ENCODE measurements at regions not wholly inside any gene's neighbourhood (a gene's known extent, or its start where the extent isn't known, plus 50 kb on each side); places are given as distances from the start of the nearest gene placed in this dataset.

DNA sequence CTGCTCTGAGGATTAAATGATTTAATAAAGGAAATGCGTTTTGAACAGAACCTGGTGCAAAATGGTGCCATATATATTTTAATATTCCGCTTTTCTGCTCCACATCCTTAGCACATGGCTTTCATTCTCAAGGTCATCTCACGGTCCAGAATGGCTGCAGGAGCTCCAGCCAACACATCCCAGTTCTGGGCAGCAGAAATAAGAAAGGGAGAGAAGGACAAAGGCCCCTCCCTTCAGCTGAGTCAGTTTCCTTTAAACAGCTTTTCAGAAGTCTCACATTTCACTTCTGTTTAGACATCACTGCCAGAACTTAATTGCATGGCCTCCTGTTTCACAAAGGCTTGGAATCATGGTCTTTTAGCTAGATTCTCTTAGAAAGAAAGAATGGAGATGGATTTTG, 75.2 kb upstream of the LRRN2 start:
- TF ChIP-seq CTCF (IDR thresholded peaks at IDR 0.05 in 2 of 3, conservative IDR thresholded peaks at IDR 0.05 in 1 of 3; ENCODE audit: insufficient read depth in 2 of 3, low read depth in 1 of 3, low read length in 3 of 3), result no peak
- no peak for TF ChIP-seq RAD21 (CRISPR knock-in tag; conservative IDR thresholded peaks at IDR 0.05 in 1 of 2, IDR thresholded peaks at IDR 0.05 in 1 of 2)
- no peak for TF ChIP-seq KAT8 (IDR thresholded peaks at IDR 0.05; ENCODE audit: low read depth)
- no peak for TF ChIP-seq SMC3 (conservative IDR thresholded peaks at IDR 0.05; ENCODE audit: insufficient read depth, low read depth, low read length)
- TF ChIP-seq, protein P1, sequence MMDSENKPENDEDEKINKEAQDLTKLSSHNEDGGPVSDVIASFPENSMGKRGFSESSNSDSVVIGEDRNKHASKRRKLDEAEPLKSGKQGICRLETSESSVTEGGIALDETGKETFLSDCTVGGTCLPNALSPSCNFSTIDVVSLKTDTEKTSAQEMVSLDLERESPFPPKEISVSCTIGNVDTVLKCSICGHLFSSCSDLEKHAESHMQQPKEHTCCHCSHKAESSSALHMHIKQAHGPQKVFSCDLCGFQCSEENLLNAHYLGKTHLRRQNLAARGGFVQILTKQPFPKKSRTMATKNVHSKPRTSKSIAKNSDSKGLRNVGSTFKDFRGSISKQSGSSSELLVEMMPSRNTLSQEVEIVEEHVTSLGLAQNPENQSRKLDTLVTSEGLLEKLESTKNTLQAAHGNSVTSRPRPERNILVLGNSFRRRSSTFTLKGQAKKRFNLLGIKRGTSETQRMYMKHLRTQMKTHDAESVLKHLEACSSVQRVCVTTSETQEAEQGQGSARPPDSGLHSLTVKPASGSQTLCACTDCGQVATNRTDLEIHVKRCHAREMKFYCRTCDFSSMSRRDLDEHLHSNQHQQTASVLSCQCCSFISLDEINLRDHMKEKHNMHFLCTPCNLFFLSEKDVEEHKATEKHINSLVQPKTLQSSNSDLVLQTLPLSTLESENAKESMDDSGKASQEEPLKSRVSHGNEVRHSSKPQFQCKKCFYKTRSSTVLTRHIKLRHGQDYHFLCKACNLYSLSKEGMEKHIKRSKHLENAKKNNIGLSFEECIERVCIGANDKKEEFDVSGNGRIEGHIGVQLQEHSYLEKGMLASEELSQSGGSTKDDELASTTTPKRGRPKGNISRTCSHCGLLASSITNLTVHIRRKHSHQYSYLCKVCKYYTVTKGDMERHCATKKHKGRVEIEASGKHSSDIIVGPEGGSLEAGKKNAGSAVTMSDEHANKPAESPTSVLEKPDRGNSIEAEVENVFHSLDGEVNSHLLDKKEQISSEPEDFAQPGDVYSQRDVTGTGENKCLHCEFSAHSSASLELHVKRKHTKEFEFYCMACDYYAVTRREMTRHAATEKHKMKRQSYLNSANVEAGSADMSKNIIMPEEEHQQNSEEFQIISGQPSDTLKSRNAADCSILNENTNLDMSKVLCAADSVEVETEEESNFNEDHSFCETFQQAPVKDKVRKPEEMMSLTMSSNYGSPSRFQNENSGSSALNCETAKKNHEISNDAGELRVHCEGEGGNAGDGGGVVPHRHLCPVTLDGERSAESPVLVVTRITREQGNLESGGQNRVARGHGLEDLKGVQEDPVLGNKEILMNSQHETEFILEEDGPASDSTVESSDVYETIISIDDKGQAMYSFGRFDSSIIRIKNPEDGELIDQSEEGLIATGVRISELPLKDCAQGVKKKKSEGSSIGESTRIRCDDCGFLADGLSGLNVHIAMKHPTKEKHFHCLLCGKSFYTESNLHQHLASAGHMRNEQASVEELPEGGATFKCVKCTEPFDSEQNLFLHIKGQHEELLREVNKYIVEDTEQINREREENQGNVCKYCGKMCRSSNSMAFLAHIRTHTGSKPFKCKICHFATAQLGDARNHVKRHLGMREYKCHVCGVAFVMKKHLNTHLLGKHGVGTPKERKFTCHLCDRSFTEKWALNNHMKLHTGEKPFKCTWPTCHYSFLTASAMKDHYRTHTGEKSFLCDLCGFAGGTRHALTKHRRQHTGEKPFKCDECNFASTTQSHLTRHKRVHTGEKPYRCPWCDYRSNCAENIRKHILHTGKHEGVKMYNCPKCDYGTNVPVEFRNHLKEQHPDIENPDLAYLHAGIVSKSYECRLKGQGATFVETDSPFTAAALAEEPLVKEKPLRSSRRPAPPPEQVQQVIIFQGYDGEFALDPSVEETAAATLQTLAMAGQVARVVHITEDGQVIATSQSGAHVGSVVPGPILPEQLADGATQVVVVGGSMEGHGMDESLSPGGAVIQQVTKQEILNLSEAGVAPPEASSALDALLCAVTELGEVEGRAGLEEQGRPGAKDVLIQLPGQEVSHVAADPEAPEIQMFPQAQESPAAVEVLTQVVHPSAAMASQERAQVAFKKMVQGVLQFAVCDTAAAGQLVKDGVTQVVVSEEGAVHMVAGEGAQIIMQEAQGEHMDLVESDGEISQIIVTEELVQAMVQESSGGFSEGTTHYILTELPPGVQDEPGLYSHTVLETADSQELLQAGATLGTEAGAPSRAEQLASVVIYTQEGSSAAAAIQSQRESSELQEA (IDR thresholded peaks at IDR 0.05; ENCODE audit: low read depth), result no peak
- TF ChIP-seq YY1 (IDR thresholded peaks at IDR 0.05; ENCODE audit: borderline replicate concordance in 1 of 3, control insufficient read depth in 1 of 3, extremely low read depth in 1 of 3, insufficient read depth in 3 of 3, insufficient read length in 1 of 3, insufficient replicate concordance in 2 of 3, low read depth in 1 of 3, low read length in 2 of 3), result no peak
- TF ChIP-seq CHD2 (IDR thresholded peaks at IDR 0.05; ENCODE audit: low read depth, low read length), result no peak
- no peak for TF ChIP-seq POLR2AphosphoS5 (IDR thresholded peaks at IDR 0.05; ENCODE audit: control insufficient read depth, insufficient read depth, low read depth, low read length)
- no peak for TF ChIP-seq E2F1 (CRISPR knock-in tag; IDR thresholded peaks at IDR 0.05)
- no peak for TF ChIP-seq HMGN3 (IDR thresholded peaks at IDR 0.05; ENCODE audit: borderline replicate concordance, extremely low read depth, insufficient read length, low read depth, low read length)
